AG04449 (cell line): ENCODE measurements at regions not wholly inside any gene's neighbourhood (a gene's known extent, or its start where the extent isn't known, plus 50 kb on each side); places are given as distances from the start of the nearest gene placed in this dataset.
"Not testable (repeated sequence)": the region's sequence is repeated elsewhere in the genome, so short reads cannot be mapped to it uniquely, and the experiment has no call there.

Source experiments
- CTCF ChIA-PET: fragments of 350-600 bp; formaldehyde crosslinking; extraction: SDS; loops from one replicate; lab custom pipeline; 2021; ENCODE audit warnings: antibody characterized with exemption; lab: Yijun Ruan, JAX
- POLR2A ChIA-PET: fragments of 400-600, 350-600 bp; formaldehyde crosslinking; extraction: SDS; loops from one replicate; lab custom pipeline; 2020; ENCODE audit warnings: antibody characterized with exemption, inconsistent platforms; lab: Yijun Ruan, JAX
- DNase-seq: peaks from one replicate; pipeline ENCODE4 v3.0.0-alpha.2; 2010; ENCODE audit warnings: low read depth, low spot score
- H3K4me3 ChIP-seq: 2 replicates; pipeline ENCODE4 v1.5.1; 2011; ENCODE audit warnings: low read depth, mild to moderate bottlenecking, control low read depth, low read length
- TF ChIP-seq, protein P1 (sequence below): IDR thresholded peaks from one replicate; pipeline ENCODE4 v1.5.1; 2011; ENCODE audit warnings: mild to moderate bottlenecking, moderate library complexity, low read length, control low read depth, inconsistent platforms; ENCODE audit not compliant: insufficient read depth; ENCODE audit errors: missing control alignments

- ChIA-PET POLR2A (no interaction called here), CTCF (no interaction called here)
- TF ChIP-seq, protein P1, sequence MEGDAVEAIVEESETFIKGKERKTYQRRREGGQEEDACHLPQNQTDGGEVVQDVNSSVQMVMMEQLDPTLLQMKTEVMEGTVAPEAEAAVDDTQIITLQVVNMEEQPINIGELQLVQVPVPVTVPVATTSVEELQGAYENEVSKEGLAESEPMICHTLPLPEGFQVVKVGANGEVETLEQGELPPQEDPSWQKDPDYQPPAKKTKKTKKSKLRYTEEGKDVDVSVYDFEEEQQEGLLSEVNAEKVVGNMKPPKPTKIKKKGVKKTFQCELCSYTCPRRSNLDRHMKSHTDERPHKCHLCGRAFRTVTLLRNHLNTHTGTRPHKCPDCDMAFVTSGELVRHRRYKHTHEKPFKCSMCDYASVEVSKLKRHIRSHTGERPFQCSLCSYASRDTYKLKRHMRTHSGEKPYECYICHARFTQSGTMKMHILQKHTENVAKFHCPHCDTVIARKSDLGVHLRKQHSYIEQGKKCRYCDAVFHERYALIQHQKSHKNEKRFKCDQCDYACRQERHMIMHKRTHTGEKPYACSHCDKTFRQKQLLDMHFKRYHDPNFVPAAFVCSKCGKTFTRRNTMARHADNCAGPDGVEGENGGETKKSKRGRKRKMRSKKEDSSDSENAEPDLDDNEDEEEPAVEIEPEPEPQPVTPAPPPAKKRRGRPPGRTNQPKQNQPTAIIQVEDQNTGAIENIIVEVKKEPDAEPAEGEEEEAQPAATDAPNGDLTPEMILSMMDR: no peak
Measured at GRCh38 chr6:149242883-149243282, 74.6 kb upstream of the TAB2 start.

GRCh38 chr6:149244105-149244504, 73.4 kb upstream of the TAB2 start:
- H3K4me3 ChIP-seq: no peak overlapping the region
- ChIA-PET CTCF (no interaction called here), POLR2A (no interaction called here)
- TF ChIP-seq, protein P1: no peak
- DNase-seq: no peak

More at GRCh38 chr6:149242883-149243282, 74.6 kb upstream of the TAB2 start:
- H3K4me3 ChIP-seq: no peak overlapping the region
- no peak for DNase-seq

GRCh38 chr6:149246691-149247384, 70.7 kb upstream of the TAB2 start:
- H3K4me3 ChIP-seq: no peak overlapping the region
- TF ChIP-seq, protein P1: no peak
- DNase-seq: no peak
- POLR2A ChIA-PET: no interaction called here
- CTCF ChIA-PET: interaction anchor here (1.5 kb wide), 1 partner anchor 270 kb away, joined by 3 read pairs; no protein-coding TSS in a partner anchor

DNA sequence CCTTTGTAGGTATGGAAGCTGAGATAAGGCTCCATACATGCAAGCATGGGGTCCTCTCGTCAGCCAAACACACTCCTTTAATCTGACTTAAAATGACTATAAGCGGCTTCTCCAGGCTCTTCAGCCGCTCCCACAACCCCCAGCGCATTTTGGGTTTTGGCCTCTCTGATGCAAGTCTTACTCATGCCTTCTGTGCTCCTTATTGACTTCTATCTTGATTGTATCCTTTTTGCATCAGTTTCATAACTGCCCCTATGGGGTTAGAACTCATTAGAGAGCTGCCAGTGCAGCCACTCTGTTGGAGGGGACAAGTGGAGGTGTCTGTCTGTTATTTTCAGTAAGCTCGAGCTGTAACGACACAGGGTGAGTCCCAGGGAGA, 70.1 kb upstream of the TAB2 start:
- TF ChIP-seq, protein P1: no peak
- CTCF ChIA-PET: interaction anchor here (1.5 kb wide), 1 partner anchor 270 kb away, joined by 3 read pairs; no protein-coding TSS in a partner anchor
- no peak for DNase-seq
- POLR2A ChIA-PET: no interaction called here
- no peak overlapping the region for H3K4me3 ChIP-seq

DNA sequence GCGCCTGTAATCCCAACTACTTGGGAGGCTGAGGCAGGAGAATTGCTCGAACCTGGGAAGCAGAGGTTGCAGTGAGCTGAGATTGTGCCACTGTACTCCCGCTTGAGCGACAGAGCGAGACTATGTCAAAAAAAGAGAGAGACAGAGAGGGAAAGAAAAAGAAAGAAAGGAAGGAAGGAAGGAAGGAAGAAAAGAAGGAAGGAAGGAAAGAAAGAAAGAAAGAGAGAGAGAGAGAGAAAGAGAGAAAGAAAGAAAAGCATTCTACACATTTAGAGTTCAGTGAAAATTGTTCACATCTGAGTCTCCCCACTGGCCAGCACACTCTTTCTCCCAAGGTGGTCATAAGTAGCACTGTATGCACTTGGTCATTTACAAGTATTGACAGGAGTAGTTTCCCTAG, 69.2 kb upstream of the TAB2 start:
- CTCF ChIA-PET, POLR2A ChIA-PET, H3K4me3 ChIP-seq, DNase-seq: not testable (repeated sequence)

DNA sequence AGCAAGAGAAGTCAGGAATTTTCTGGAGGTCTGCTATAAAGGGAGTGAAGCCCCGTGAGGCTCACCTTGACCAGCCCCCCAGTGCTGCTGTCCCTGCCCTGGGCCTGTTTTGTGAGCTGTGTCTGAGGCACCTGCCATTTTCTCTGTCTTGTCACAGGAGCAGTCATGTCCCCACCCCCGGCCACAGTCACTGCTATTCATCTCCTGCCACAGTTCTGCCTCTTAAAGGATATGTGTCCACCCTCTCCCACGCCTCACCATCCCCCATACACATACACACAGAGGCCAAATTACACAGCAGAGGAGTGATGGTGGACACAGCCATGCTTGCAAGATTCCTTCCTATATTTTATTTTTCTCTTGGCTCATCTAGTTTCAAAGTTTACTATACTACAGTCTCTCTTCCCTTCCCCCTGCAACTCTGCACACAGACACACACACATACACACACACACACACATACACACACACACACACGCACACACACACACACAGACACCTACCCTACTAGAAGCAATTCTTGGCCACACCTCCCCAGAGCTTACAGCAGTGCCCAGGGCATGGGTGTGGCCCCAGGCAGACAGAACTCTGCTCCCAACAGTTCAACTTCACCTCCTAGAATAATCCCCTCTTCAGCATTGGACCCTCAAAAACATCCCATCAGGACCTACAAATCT, 68.7 kb upstream of the TAB2 start:
- no peak for DNase-seq
- TF ChIP-seq, protein P1: no peak
- CTCF ChIA-PET: no interaction called here
- no peak overlapping the region for H3K4me3 ChIP-seq
- POLR2A ChIA-PET: no interaction called here
